ENCODE measurements at regions not wholly inside any gene's neighbourhood (a gene's known extent, or its start where the extent isn't known, plus 50 kb on each side); places are given as distances from the start of the nearest gene placed in this dataset.

GRCh38 chr19:30806311-30806710, 434.1 kb downstream of the ZNF536 start:
- DNase-seq, result no peak

DNA sequence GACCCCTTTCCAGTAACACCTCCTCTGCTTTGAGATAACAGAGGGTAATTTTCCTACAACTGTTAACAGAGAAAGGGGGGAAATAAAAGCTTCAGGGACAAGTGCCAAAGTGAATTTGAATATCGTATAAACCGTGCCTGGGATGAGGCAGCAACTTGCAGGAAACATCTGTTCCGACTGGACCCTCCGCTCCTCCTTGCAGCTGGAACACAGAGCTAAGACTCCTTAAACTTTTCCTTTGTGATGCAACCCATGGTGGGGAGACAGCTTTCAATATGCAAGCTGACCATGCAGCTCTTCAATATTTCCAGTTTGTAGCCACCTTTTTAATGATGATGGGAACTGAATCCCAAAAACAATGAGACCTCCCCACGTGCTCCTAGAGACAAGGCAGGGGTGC, 432.6 kb downstream of the ZNF536 start:
- no peak for DNase-seq

- DNase-seq, result peak; percentile 8
Measured at GRCh38 chr19:30804333-30804732, 432.1 kb downstream of the ZNF536 start.

GRCh38 chr19:30802424-30803013, 430.3 kb downstream of the ZNF536 start:
- no peak for DNase-seq

GRCh38 chr19:30799865-30800755, 427.9 kb downstream of the ZNF536 start:
- DNase-seq, result peak; percentile 36

DNA sequence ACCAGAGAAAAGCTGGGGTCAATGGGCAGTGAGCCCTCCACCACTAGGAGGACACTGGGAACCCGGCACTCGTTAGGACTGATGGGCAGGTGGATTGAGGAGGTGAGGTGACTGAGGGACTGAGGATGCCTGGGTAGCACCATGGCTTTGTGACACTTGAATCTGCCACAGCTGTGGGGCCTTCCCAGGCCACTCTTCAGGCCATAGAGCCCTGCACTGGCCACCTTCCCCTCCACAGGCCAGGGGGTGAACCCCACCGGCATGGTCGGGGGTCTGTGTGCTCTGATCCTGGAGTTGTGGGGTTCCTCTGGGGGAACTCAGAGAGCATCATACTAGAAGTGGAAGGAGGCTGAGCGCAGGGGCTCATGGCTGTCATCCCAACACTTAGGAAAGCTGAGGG, 423.5 kb downstream of the ZNF536 start:
- DNase-seq, result no peak

DNA sequence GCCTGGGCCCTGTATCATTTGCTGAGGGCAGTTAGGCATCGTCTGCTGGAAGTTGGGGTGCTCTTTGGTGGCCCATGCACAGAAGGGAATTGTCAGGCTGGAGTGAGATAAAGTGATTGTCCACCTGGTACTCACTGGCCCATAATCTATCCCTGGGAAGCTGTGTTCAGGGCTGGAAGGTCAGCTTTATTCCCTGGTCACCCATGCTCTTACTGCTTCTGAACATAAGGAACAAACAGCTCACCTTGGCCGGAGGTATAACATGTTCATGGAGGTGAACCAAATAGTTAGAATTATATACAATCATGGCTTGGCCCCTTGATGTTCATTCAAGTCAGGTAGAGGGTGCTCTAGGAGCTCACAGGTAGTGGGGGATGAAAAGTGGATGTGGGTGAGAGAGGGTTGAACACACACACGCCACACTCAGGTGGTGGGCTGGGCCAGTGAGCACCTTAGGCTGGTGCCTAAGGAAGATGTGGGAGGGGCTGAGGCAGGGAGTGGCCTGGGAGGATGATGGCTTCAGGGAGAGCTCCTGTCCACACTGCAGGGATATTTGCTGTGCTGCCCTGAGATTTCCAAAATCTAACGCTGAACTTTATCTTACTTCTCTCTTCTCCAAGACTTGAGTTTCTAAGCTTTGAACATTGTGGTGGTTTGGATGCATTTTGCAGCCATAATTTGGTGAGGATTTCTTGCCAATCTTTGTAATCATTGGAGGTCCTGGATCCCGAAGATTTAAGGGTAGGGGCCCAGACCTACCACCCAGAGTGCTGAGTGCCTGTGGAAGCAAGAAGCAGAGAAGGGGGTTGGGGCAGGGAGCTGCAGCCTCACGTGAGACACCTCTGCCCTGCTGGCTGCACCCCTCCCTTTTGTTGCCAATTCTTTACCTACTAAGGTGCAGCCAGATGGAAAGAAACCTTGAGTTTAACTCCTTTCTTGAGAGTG, 420.6 kb downstream of the ZNF536 start:
- DNase-seq, result no peak

GRCh38 chr19:30791088-30791487, 418.9 kb downstream of the ZNF536 start:
- DNase-seq, result no peak

DNA sequence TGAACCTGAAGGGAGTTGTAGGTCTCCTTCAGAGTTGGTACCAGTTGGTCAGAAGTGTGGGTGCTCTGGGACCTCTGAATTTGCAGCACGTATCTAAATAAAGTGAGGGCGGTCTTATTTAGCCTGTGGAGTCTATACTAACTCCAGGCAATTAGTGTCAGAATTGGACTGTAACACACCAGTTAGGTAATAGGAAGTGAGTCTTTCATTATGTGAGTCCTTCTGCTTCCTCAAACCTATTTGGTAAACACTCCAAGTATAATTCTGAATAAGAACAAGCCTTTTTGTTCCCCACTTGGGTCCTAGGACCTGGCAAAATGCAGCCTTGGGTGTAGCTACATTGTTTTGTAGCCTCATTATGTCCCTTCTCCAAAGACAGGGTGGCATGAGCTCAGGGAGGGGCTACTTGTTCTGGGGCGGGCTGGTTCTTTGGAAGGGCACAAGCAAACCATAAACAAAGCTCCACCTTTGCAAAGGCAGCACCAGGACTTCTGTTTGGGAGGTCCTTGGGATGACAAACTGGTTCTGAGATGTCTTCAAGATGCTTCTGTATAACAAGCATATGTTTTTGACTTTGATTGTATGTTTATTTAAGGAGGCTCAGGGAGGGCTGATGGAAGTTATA, 418.0 kb downstream of the ZNF536 start:
- DNase-seq, result no peak

DNA sequence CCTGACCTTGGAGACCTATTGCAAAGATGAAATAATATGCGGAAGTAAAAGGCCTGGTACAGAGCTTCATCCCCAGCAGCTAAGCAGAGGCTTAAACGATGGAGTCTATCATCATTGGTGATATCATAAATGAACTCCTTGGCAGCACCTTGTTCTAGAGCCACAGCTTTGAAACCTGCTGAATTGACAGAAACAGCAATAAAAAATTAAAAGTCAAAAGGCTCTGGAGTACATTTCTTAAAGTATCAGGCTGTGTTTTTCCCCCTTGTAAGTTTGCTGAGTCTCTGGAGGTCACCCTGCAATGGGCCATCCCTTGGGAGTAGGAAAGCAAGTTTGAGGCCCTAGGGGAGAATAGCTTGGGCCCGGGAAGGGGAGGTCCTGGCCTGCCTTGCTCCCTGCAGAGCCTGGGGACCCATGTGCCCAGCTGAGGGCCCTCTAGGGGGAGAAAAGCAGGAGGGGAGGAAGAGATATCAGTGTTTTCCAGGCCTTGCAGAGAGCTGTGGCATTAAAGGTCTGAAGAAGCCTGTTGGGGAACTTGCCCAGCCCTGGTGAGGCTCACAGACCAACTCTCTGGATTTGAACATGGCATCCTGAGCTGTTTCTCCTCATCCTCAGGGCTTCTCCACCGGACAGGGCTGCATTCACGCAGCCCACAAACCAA, 416.1 kb downstream of the ZNF536 start:
- no peak for DNase-seq

- no peak for DNase-seq
Measured at GRCh38 chr19:30785458-30786137, 413.4 kb downstream of the ZNF536 start.

GRCh38 chr19:30784850-30785457, 412.8 kb downstream of the ZNF536 start:
- DNase-seq, result peak; percentile 76

- DNase-seq, result no peak
Measured at GRCh38 chr19:30783936-30784335, 411.8 kb downstream of the ZNF536 start.

DNA sequence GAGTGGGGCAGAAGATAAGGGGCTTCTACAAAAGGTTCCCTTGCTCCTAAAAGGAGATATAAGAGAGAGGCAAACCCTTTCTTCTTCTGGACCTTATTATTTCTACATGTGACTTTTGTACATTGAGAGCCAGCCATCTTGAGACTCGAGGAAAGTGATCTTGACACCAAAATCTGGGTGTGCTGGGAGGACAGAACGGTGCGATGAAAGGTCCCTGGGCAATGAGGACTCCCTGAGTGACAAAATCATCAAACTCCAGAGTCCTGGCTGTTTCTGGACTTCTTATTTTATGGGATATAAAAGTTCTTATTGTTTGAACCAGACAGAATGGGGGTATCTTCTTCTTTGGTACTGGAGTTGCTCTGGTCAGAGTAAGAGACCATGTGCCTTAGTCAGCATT, 411.0 kb downstream of the ZNF536 start:
- DNase-seq, result no peak

DNA sequence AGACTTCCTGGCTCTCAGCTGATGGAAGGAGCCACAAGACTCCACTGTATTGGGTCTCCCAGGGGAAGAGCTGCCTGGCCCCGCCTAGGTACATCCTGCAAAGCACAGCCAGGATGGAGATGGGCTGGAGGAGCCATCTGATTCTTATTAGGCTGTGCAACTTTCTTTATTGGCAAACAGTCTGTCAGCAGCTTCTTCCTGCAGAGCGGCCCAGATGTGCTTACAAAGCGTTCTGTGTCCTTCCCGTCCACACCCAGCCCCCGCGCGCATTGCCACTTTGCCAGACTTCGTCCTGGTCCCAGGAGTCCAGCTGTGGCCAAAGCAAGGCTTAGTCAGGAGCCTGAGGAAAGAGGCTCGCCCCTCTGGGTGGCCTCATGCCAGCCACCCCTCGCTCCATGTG, 409.3 kb downstream of the ZNF536 start:
- DNase-seq, result no peak

- no peak for DNase-seq
Measured at GRCh38 chr19:30781047-30781446, 408.9 kb downstream of the ZNF536 start.

DNA sequence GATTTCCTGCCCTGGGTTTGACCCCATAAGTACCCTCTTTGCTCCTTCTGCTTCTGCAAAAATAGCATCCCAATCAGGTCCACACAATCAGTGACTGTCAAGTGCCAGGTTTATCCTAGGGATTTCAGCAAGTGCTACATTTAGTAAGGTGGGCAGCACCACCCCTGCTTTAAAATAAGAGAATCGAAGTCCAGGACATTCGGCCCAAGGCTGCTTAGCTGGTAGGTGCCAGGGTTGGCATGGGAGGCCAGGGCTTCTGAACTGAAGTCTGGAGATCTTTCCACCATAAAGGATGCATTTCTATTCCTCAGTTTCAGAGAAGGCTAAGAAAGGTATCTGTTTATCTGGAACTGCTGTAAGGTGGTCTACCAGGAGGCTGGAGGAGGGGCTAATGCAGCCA, 408.3 kb downstream of the ZNF536 start:
- no peak for DNase-seq

GRCh38 chr19:30780032-30780431, 407.8 kb downstream of the ZNF536 start:
- DNase-seq, result no peak

- no peak for DNase-seq
Measured at GRCh38 chr19:30778961-30779715, 407.0 kb downstream of the ZNF536 start.

DNA sequence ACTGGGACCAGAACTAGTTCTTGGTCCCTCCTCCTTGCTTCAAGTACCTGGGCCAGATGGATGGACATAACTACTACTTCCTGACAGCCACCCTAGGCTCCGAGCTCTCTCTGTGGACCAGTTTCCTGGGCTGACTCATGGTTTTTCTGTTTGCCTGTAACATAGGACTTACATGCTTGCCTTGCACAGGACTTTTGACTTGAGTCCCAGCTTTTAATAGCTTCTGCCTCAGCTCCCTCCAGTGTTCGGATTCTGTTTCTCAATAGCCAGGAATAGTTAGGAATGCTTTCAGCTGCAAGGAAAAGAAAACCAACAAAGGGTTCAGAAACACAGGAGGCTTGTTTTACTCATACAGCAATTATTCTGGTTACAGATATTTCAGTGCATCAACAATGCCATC, 405.9 kb downstream of the ZNF536 start:
- DNase-seq, result no peak

GRCh38 chr19:30775956-30776355, 403.8 kb downstream of the ZNF536 start:
- DNase-seq, result no peak
